ENCODE measurements at regions not wholly inside any gene's neighbourhood (a gene's known extent, or its start where the extent isn't known, plus 50 kb on each side); places are given as distances from the start of the nearest gene placed in this dataset.
"Not testable (repeated sequence)": the region's sequence is repeated elsewhere in the genome, so short reads cannot be mapped to it uniquely, and the experiment has no call there.

DNA sequence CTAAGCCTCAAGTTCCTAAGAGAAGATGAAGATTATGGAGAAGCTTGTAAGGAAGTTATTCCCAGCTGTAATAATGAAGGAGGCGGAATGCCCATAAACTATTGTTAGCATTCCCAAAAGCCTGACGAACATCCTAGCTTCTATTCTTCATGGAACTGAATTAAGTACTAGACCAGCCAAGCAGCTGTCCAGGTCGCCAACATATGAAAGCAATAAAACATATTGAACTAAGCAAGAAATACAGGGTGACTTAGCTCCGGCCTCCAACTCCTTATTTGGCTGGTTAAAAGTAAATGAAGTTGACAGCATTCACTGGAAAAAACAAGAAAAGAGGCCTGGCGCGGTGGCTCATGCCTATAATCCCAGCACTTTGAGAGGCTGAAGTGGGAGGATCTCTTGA is 174.0 kb upstream of the TPM1 start:
- H3K4me1 ChIP-seq (ENCODE audit: insufficient read depth, low read length) = 0 out of 2 replicates have a peak, but pooled peaks cover 5% of the 10 kb centered on the region
- H3K9me3 ChIP-seq (ENCODE audit: insufficient read depth, low read depth, low read length) = no peaks in the 10 kb centered on the region
- H3K4me3 ChIP-seq (ENCODE audit: low read length) = no peak overlapping the region
- no peak overlapping the region for H3K27ac ChIP-seq (ENCODE audit: low read length)
- no peak overlapping the region for H3K9ac ChIP-seq (ENCODE audit: low read depth, low read length)
- no peaks in the 10 kb centered on the region for H3K36me3 ChIP-seq (ENCODE audit: insufficient read depth, low read depth, low read length)
- no peaks in the 10 kb centered on the region for H3K27me3 ChIP-seq (ENCODE audit: insufficient read depth, low read length)

- Histone ChIP-seq H3K27me3 (ENCODE audit: insufficient read depth, low read length) (no peaks in the 10 kb centered on the region), H3K4me3 (ENCODE audit: low read length) (no peak overlapping the region), H3K27ac (ENCODE audit: low read length) (no peak overlapping the region), H3K36me3 (ENCODE audit: insufficient read depth, low read depth, low read length) (no peaks in the 10 kb centered on the region), H3K4me1 (ENCODE audit: insufficient read depth, low read length) (0 out of 2 replicates have a peak, but pooled peaks cover 5% of the 10 kb centered on the region), H3K9me3 (ENCODE audit: insufficient read depth, low read depth, low read length) (no peaks in the 10 kb centered on the region), H3K9ac (ENCODE audit: low read depth, low read length) (no peak overlapping the region)
Observed at GRCh38 chr15:62869116-62869515, 173.4 kb upstream of the TPM1 start.

GRCh38 chr15:62870216-62870615 is 172.3 kb upstream of the TPM1 start:
- Histone ChIP-seq H3K4me3 (ENCODE audit: low read length) (no peak overlapping the region), H3K36me3 (ENCODE audit: insufficient read depth, low read depth, low read length) (no peaks in the 10 kb centered on the region), H3K9ac (ENCODE audit: low read depth, low read length) (no peak overlapping the region), H3K4me1 (ENCODE audit: insufficient read depth, low read length) (peaks cover 8% of the 10 kb centered on the region; the same call in 1 of the 2 replicates), H3K27ac (ENCODE audit: low read length) (no peak overlapping the region), H3K27me3 (ENCODE audit: insufficient read depth, low read length) (no peaks in the 10 kb centered on the region), H3K9me3 (ENCODE audit: insufficient read depth, low read depth, low read length) (no peaks in the 10 kb centered on the region)

DNA sequence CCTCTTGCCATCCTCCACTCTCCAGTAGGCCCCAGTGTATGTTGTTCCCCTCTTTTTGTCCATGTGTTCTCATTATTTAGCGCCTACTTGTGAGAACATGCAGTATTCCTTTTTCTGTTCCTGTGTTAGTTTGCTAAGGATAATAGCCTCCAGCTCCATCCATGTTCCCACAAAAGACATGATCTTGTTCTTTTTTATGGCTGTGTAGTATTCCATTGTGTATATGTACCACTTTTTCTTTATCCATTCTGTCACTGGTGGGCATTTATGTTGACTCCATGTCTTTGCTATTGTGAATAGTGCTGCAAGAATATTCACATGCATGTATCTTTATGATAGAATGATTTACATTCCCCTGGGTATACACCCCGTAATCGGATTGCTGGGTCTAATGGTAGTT is 171.8 kb upstream of the TPM1 start:
- H3K27ac ChIP-seq (ENCODE audit: low read length); H3K9ac ChIP-seq (ENCODE audit: low read depth, low read length); H3K4me3 ChIP-seq (ENCODE audit: low read length); H3K27me3 ChIP-seq (ENCODE audit: insufficient read depth, low read length); H3K9me3 ChIP-seq (ENCODE audit: insufficient read depth, low read depth, low read length); H3K36me3 ChIP-seq (ENCODE audit: insufficient read depth, low read depth, low read length): not testable (repeated sequence)
- peaks cover 13% of the 10 kb centered on the region; the same call in 1 of the 2 replicates for H3K4me1 ChIP-seq (ENCODE audit: insufficient read depth, low read length)

GRCh38 chr15:62873203-62873602 is 169.3 kb upstream of the TPM1 start:
- no peaks in the 10 kb centered on the region for H3K36me3 ChIP-seq (ENCODE audit: insufficient read depth, low read depth, low read length)
- H3K9ac ChIP-seq (ENCODE audit: low read depth, low read length) = no peak overlapping the region
- no peaks in the 10 kb centered on the region for H3K9me3 ChIP-seq (ENCODE audit: insufficient read depth, low read depth, low read length)
- H3K27ac ChIP-seq (ENCODE audit: low read length) = no peak overlapping the region
- peaks cover 13% of the 10 kb centered on the region; the same call in 1 of the 2 replicates for H3K4me1 ChIP-seq (ENCODE audit: insufficient read depth, low read length)
- H3K27me3 ChIP-seq (ENCODE audit: insufficient read depth, low read length) = no peaks in the 10 kb centered on the region
- no peak overlapping the region for H3K4me3 ChIP-seq (ENCODE audit: low read length)

- H3K9me3 ChIP-seq (ENCODE audit: insufficient read depth, low read depth, low read length) = no peaks in the 10 kb centered on the region
- H3K4me1 ChIP-seq (ENCODE audit: insufficient read depth, low read length) = peaks cover 11% of the 10 kb centered on the region; the same call in 1 of the 2 replicates
- no peak overlapping the region for H3K27ac ChIP-seq (ENCODE audit: low read length)
- no peaks in the 10 kb centered on the region for H3K27me3 ChIP-seq (ENCODE audit: insufficient read depth, low read length)
- no peak overlapping the region for H3K4me3 ChIP-seq (ENCODE audit: low read length)
- no peaks in the 10 kb centered on the region for H3K36me3 ChIP-seq (ENCODE audit: insufficient read depth, low read depth, low read length)
- H3K9ac ChIP-seq (ENCODE audit: low read depth, low read length) = no peak overlapping the region
Observed at GRCh38 chr15:62874064-62874463, 168.5 kb upstream of the TPM1 start.

GRCh38 chr15:62874959-62875625 is 167.5 kb upstream of the TPM1 start:
- no peak overlapping the region for H3K4me3 ChIP-seq (ENCODE audit: low read length)
- no peaks in the 10 kb centered on the region for H3K9me3 ChIP-seq (ENCODE audit: insufficient read depth, low read depth, low read length)
- H3K36me3 ChIP-seq (ENCODE audit: insufficient read depth, low read depth, low read length) = no peaks in the 10 kb centered on the region
- H3K9ac ChIP-seq (ENCODE audit: low read depth, low read length) = no peak overlapping the region; the same call in 1 of the 2 replicates
- no peaks in the 10 kb centered on the region for H3K27me3 ChIP-seq (ENCODE audit: insufficient read depth, low read length)
- H3K27ac ChIP-seq (ENCODE audit: low read length) = no peak overlapping the region
- peaks cover 12% of the 10 kb centered on the region; the same call in 1 of the 2 replicates for H3K4me1 ChIP-seq (ENCODE audit: insufficient read depth, low read length)

DNA sequence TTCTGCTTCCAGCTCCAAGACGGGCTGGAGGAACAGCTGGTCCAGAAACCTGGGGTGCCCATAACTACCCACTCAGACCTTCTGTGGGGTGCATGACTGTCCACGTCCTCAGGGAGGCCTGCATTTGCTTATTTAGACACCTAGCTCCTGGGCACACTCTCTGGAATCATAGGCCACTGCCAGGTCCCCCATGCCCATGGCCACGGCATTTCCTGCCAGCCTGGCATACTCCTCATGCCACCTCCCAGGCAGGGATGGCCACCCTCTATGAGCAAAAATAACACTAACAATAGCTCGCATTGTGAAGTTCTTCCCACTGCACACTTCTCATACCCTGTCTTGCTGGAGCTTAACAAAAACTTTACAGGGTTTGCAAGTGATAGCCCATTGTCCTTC is 166.9 kb upstream of the TPM1 start:
- Histone ChIP-seq H3K27ac (ENCODE audit: low read length) (no peak overlapping the region), H3K4me3 (ENCODE audit: low read length) (no peak overlapping the region), H3K36me3 (ENCODE audit: insufficient read depth, low read depth, low read length) (no peaks in the 10 kb centered on the region), H3K9me3 (ENCODE audit: insufficient read depth, low read depth, low read length) (no peaks in the 10 kb centered on the region), H3K27me3 (ENCODE audit: insufficient read depth, low read length) (no peaks in the 10 kb centered on the region), H3K4me1 (ENCODE audit: insufficient read depth, low read length) (peaks cover 13% of the 10 kb centered on the region; the same call in 1 of the 2 replicates), H3K9ac (ENCODE audit: low read depth, low read length) (no peak overlapping the region)

DNA sequence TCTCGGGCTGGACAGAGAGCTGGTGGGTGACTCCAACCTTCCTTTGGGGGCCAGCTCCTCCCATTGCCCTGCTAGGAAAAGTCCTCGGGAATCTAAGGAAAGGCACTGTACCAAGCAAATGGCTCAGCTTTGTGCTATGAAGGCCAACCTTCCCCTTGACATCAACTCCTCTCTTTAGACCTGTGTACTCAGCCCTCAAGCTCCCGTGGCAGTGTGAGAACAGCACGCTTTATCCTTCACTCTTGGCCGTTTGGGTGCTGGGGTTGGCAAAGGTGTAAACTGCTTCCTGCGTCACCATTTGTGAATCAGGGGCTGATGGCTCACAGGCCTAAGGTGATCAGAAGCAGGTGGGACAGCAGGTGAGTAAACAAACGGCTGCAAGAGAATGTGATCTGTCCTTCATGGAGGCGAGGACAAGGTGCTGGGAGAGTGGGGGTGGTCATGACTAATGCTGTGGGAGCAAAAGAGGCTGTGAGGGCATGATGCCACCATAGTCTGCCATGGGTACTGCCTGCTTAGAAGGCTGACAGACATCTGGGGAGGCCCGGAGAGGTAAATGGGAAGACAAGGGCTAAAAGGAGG is 165.2 kb upstream of the TPM1 start:
- no peaks in the 10 kb centered on the region for H3K36me3 ChIP-seq (ENCODE audit: insufficient read depth, low read depth, low read length)
- H3K9me3 ChIP-seq (ENCODE audit: insufficient read depth, low read depth, low read length) = no peaks in the 10 kb centered on the region
- H3K9ac ChIP-seq (ENCODE audit: low read depth, low read length) = no peak overlapping the region
- H3K27me3 ChIP-seq (ENCODE audit: insufficient read depth, low read length) = no peaks in the 10 kb centered on the region
- no peak overlapping the region for H3K27ac ChIP-seq (ENCODE audit: low read length)
- peaks cover 19% of the 10 kb centered on the region; the same call in 1 of the 2 replicates for H3K4me1 ChIP-seq (ENCODE audit: insufficient read depth, low read length)
- H3K4me3 ChIP-seq (ENCODE audit: low read length) = no peak overlapping the region

- H3K4me1 ChIP-seq (ENCODE audit: insufficient read depth, low read length) = peaks cover 19% of the 10 kb centered on the region; the same call in 1 of the 2 replicates
- H3K27me3 ChIP-seq (ENCODE audit: insufficient read depth, low read length) = no peaks in the 10 kb centered on the region
- H3K9me3 ChIP-seq (ENCODE audit: insufficient read depth, low read depth, low read length) = no peaks in the 10 kb centered on the region
- no peaks in the 10 kb centered on the region for H3K36me3 ChIP-seq (ENCODE audit: insufficient read depth, low read depth, low read length)
- H3K4me3 ChIP-seq (ENCODE audit: low read length) = no peak overlapping the region
- no peak overlapping the region for H3K27ac ChIP-seq (ENCODE audit: low read length)
- H3K9ac ChIP-seq (ENCODE audit: low read depth, low read length) = no peak overlapping the region
Observed at GRCh38 chr15:62878070-62878469, 164.5 kb upstream of the TPM1 start.

GRCh38 chr15:62879770-62880169 is 162.8 kb upstream of the TPM1 start:
- Histone ChIP-seq H3K9ac (ENCODE audit: low read depth, low read length) (no peak overlapping the region), H3K27me3 (ENCODE audit: insufficient read depth, low read length) (no peaks in the 10 kb centered on the region), H3K4me3 (ENCODE audit: low read length) (no peak overlapping the region), H3K4me1 (ENCODE audit: insufficient read depth, low read length) (peaks cover 27% of the 10 kb centered on the region; the same call in 1 of the 2 replicates), H3K27ac (ENCODE audit: low read length) (no peak overlapping the region), H3K36me3 (ENCODE audit: insufficient read depth, low read depth, low read length) (no peaks in the 10 kb centered on the region), H3K9me3 (ENCODE audit: insufficient read depth, low read depth, low read length) (no peaks in the 10 kb centered on the region)

DNA sequence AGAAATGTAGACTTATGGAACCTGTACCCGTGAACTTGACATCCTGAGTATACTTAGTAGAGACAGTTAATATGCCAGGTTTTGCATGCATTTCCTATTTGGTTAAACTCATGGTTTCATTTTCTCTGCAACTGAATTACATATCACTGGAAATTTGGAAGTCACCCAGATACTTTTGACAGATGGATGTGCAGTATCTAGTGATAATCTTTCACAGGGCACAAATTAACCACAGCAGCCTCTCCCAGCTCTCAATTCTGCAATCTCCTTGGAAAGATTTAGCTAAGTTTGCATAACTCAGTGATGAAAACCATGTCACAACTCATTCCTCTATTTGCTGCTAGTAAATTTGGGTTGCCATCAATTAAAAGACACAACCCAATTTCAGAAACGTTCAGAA is 162.3 kb upstream of the TPM1 start:
- no peak overlapping the region for H3K4me3 ChIP-seq (ENCODE audit: low read length)
- peaks cover 25% of the 10 kb centered on the region for H3K4me1 ChIP-seq (ENCODE audit: insufficient read depth, low read length)
- H3K27ac ChIP-seq (ENCODE audit: low read length) = no peak overlapping the region
- no peaks in the 10 kb centered on the region for H3K36me3 ChIP-seq (ENCODE audit: insufficient read depth, low read depth, low read length)
- no peaks in the 10 kb centered on the region for H3K9me3 ChIP-seq (ENCODE audit: insufficient read depth, low read depth, low read length)
- H3K27me3 ChIP-seq (ENCODE audit: insufficient read depth, low read length) = no peaks in the 10 kb centered on the region
- H3K9ac ChIP-seq (ENCODE audit: low read depth, low read length) = no peak overlapping the region

Data from iPS-20b (cell line).